Gastrocnemius medialis (tissue), 4 donors: ENCODE measurements at regions not wholly inside any gene's neighbourhood (a gene's known extent, or its start where the extent isn't known, plus 50 kb on each side); places are given as distances from the start of the nearest gene placed in this dataset.

ENCODE experiments used
- CTCF ChIP-seq, 5 experiments: fragments of 450-650 bp in 3 of 5; fragments of 200-600 bp in 2 of 5; sonication (generic) in 2 of 5; IDR thresholded peaks in 4 of 5; conservative IDR thresholded peaks in 1 of 5; 1 replicate in 4 of 5; 2 replicates in 1 of 5; pipeline ENCODE4 v1.5.1; 2016 to 2019; ENCODE audit warnings: antibody characterized with exemption in 5 of 5, mild to moderate bottlenecking in 3 of 5, moderate library complexity in 3 of 5
- POLR2A ChIP-seq, 2 donors: fragments of 450-650 bp; IDR thresholded peaks; one replicate each; pipeline ENCODE4 v1.6.1; 2017; ENCODE audit warnings: antibody characterized with exemption in 2 of 2, mild to moderate bottlenecking in 2 of 2, moderate library complexity in 2 of 2

- TF ChIP-seq CTCF (IDR thresholded peaks at IDR 0.05 in 4 of 5, conservative IDR thresholded peaks at IDR 0.05 in 1 of 5) = no peak
- no peak for TF ChIP-seq POLR2A (IDR thresholded peaks at IDR 0.05)
Observed at GRCh38 chr22:22032906-22033802, 50.6 kb upstream of the TOP3B start.
